HG02973 (cell line): ENCODE measurements at regions not wholly inside any gene's neighbourhood (a gene's known extent, or its start where the extent isn't known, plus 50 kb on each side); places are given as distances from the start of the nearest gene placed in this dataset.
"Not testable (repeated sequence)": the region's sequence is repeated elsewhere in the genome, so short reads cannot be mapped to it uniquely, and the experiment has no call there.

Source experiments
- ATAC-seq: cut with Tn5 transposase; IDR thresholded peaks from one replicate; pipeline ENCODE4 v1.9.1; 2021; ENCODE audit warnings: moderate library complexity; ENCODE audit not compliant: unreplicated experiment

DNA sequence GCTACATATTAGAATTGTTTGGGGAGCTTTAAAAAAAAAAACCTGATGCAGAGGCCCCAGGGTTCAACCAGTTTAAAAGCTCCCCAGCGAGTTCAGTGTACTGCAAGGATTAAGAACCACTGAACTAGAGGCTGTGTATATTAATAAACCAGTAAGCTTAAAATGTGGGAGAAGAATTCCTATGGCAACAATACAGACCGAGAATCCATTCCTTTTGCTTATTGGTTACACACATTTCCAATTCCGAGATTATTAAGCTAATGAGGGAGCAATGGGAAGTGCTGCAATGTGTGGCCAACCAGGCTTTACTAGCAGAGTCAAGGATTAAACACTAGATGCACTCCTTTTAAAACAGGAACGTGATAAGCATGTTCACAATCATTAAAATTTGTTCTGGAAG, 204.4 kb downstream of the TDRD15 start:
- no peak for ATAC-seq

DNA sequence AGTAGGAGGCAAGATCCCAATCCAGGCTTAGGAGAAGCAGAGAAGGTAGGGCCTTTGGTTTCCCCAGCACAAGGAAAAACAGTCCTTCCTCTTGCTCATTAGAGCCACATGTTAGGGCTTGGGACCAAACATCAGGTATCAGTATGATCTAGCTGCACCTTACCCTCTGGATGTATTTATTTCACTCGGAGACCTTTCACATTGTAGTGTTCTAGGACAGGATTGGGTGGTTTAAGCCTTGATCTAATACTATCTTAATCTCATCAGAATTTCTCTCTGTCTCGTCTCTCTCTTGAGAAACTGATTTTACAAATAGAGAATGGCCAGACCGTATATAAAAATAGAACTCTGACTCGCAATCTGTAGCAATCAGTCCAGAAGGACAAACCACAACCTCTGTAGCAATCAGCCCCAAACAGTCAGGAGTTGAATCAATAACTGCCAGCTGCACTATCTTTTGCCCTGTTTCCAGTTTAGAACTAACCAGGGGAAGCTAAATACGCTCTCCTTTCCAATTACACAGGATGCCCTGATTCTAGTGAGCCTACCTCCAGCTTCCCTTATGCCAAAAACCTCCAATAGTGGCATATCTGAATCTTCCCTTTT, 207.1 kb downstream of the TDRD15 start:
- no peak for ATAC-seq

DNA sequence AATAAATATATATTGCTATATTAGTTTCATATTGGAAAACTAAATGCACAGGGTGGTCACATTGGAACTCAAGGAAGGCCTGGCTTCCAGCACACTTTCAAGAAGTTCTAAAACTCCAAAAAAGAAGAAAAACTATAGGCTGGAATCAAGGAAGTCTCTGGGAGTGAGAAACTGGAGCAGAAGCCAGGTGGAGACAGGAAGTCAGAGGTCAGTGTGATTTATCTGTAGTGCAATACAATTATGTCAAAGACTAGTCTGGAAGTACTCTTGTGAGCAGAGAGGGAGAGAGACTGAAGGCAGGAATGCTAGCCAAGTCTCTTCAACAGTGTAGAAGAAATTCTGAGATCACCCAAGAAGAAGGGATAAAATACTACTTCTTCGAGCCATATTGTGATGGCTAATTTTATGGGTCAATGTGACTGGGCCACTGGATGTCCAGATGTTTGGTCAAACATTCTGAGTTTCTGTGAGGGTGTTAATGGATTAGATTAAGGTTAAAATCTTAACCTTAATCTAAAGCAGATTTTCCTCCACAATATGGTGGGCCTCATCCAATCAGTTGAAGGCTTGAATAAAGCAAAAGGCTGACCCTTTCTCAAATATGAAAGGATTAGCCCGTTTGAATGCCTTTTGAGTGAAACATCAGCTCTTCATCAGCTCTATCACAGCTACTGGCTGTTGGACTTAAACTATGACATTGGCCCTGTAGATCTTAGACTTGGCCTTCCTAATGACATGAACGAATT, 208.0 kb downstream of the TDRD15 start:
- no peak for ATAC-seq

DNA sequence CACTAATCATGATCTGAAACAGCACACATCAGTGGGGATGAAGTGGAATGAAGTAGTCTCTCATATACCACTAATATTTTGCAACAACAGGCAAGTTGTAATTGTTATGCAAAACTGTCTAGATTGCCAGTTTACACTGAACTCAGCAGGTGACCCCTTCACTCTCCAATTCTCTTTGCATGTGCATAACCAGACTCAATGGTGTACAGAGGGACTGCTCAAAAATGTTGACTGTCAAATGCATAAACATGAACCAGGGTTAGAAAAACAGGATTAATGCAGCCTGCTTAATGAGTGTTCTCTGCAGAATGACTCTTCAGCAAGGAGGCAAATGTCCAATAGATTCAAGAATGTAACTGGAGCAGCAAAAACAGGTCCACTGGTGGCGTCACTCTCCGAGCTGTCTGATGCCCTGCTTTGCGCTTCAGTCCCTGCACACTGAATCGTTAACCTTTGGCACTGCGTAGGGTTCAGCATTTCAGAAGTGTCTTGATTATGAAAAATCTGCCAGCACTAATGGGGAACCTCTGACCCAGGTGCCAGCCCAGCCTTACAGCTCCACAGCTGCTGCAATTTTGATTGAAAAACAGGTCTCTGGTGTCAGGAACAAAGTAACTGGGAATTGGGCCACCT, 209.3 kb downstream of the TDRD15 start:
- no peak for ATAC-seq

DNA sequence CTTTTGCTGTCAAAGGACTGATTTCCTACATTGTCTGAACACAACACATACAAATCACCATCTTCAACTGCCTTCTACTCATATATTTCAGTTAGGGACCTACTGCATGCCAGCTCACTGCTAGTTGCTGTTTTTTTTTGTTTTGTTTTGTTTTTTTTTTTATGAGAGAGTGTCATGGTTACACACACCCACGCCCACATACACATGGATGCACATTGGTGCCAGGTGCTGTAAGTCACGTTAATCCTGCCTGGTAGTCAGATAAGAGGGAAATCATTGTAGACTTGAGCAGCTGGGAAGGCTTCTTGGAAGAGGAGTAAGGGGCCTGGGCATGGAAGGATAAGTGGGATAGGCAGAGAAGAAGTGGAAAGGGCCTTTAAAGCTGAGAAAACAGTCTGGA, 209.9 kb downstream of the TDRD15 start:
- no peak for ATAC-seq

DNA sequence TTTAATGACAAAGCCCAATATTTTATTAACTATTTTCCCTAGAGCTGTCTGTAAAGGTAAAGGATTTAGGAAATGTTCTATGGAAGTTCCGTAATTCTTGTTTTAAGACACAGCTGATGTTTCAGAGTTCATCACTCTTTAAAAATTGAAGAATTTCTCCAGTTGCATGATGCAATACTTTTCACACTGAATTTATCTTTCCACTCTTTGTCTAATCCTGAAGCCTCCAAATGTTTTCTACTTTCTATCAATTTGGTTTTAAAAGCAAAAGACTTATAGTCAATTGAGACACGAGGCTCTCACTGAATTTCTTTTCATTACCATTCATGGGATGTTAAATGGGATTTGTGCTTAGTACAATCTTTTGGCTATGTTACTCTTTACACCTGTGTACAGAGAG, 223.2 kb downstream of the TDRD15 start:
- no peak for ATAC-seq

DNA sequence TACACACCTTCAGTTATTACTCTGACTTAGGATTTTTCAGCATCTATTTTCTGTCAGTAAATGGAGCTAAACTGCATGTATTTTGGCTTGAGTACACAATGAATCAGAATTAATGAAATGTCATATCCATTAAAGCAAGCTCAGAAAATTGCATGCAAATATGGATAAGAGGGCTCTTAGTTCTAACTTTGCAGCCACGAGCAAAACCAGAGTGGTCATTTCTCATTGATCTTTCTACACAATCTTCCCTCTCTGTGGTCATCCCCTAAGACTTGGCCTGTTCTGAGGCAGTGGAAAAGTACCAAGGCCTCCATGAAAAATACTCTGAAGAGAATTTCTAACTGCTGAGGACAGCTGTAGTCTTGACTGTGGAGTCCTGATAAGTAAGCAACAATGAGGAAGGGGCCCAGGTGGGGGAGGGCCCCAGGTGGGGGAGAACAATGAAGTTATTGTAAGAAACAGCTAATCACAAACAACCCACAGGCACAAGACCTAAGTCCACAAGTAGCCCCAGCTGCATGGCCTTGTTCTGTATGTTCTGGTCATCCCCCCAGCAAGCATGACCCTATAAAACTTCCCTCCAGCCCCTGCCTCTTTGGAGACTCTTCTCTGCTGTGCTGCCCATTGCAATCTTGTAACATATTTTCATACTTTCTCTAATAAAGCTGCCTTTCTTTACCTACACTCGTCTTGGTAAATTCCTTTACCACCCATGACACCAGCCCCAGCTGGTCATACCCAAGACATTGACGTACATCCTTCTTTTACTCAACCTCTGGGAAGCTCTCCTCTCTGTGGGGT, 230.3 kb downstream of the TDRD15 start:
- no peak for ATAC-seq

DNA sequence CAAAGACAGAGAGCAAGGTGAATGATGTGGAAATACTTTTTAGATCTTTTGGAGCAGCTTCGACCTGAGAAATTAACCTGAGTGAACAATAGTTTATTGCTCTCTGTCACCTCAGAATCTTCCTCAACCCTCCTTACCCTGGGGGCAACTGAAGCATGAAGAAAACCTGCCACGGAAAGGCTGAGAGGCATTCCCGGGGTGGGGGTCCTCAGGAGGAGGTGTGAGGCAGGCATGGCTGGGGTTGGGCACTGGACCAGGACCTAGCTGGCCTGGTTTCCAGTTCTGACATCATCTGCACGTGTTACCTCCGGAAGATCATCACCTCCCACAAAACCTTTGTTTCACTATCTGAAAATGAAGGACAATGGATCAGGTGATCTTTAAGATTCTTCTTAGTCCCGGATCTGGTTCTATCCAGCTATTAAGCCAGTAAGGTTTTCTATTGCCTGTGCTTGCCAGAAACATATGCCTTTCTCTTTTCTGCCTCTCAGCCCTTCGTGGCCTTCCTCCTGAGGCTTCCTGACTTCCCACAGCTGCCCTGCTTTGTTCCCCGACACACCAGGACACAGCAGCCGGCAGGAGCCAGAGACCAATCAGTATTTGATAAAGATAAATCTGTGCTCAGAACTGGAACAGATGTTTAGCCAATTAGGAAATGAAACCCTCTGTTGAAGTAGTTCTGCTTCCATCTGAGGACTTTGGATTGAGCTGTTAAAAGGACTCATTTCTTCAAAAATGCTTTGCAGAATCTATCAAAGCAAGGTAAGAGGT, 232.5 kb downstream of the TDRD15 start:
- no peak for ATAC-seq

DNA sequence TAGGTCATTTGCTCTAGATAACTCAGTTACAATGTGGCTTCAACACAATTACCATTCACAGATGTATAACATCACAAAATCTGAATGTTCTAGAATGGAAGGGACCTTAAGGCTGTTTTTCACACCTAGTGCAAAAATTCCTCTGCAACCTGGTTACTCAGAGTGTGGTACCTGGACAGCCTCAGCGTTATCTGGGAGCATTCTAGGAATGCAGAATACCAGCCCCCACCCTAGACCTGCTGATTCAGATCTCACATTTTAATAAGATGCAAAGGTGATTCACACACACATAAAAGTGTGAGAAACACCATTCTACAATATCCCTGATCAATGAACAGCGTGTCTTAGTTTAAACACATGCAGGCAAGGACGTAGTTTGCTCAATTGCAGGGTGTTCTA, 233.1 kb downstream of the TDRD15 start:
- no peak for ATAC-seq

DNA sequence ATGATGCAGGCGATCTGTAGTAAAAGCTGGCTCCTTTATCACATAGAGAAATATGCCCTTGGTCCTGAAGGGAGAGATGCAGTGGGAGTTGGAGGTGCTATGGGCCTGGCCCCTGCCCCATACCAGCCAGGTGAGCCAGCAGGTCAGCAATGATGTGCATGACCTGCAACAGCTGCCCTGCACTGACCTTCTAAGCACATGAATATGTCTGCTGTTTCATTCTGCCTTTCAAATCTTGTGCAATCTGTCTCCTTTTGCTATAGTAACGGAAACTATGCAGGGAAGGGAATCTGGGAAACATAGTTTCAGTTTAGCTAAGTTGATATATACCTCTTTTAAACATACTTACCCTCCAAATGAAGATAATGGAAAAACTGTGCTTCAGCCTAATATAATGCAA, 235.2 kb downstream of the TDRD15 start:
- no peak for ATAC-seq

DNA sequence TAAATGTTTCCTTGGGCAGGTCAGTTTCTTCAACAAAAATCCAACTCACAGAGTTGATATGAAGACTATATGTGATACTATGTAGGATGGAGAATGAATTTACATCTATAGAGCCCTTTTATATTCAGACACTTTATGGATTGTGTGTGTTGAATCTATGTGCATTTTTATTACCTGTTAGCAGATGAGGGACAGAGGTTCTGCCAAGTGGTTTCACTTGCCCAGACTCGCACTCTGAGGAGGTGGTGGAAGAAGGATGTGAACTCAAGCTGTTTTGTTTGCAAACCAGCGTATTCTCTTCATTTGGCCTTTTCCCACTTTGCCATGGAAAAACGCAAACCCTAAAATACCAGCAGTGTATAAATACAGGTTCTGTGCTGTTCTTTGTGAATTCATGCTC, 237.6 kb downstream of the TDRD15 start:
- no peak for ATAC-seq

DNA sequence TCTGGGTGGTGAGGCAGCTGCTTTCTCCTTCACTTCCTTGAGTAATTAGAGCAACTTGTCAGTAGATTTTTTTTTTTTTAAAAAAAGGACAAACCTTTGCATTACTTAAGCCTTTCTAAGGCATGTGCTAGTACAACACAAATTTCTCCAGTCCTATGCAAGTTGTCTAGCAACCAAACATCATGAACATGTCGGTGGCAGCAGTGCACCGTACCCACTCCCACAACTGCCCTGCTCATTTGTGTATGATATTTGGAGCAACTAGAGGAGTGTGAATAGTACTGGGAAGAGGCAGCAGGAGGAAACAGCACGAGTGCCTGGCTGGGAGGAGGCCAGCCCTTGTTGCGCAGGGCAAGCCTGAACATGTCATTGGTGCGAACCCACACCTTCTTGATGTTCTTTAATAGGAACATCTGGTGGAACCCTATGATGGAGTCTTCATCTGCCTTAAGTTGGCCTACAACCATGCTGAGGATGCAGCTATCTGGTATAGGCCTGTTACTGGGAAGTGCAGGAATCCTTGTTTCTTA, 238.3 kb downstream of the TDRD15 start:
- ATAC-seq, result no peak

DNA sequence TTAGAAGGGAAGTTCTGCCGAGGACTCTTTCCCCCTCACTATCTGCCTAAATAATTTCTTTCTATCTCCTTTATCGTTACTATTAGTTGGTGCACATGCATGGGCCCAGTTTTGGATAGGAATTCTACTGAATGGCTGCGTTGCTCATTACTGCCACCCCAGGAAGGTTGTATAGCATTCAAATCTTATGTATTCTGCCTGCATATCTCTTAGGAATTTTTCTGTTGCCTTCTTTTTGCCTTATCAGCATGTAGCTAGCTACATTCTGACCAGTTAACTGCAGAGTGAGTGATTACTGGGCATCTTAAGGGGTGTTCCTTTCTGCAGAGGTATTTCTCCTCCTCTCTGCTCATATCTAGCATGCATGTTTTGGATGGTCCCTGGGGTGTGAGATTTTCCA, 239.6 kb downstream of the TDRD15 start:
- ATAC-seq, result no peak

DNA sequence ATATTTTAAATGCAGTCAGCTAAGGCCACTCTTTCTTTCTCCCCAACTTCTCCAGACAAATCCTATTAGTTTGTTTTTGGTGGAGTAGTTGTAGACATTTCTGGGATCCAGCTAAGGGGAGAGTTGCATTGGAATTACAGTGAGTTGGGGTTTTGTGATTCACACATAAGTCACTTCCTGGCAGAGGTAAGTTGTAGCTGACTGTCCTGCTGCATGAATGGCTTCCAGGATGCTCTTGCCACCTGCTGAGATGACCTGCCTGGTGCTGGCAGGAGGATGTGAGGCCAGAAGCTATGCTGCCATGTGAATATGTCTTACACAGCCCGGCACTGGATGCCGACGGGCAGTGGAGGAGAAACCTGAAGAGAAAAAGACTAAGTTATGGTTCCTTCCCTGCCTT, 243.7 kb downstream of the TDRD15 start:
- no peak for ATAC-seq

DNA sequence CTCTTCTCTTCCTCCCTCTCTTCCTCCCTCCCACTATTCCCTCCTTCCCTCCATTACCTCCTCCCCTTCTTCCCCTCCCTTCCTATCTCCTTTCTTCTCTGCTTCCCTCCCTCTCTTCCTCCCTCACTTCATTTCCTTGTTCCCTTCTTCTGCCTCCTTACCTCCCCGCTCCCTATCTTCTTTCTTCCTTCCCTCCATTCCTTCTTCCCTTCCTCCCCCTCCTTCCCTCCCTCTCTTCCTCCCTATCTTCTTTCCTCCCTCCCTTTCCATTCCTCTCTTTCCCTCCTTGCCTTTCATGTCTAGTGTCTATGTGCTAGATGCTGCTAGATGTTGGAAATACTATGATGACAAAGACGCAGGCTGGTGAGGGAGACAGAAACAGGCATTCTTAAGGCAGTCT, 246.0 kb downstream of the TDRD15 start:
- ATAC-seq, result no peak

DNA sequence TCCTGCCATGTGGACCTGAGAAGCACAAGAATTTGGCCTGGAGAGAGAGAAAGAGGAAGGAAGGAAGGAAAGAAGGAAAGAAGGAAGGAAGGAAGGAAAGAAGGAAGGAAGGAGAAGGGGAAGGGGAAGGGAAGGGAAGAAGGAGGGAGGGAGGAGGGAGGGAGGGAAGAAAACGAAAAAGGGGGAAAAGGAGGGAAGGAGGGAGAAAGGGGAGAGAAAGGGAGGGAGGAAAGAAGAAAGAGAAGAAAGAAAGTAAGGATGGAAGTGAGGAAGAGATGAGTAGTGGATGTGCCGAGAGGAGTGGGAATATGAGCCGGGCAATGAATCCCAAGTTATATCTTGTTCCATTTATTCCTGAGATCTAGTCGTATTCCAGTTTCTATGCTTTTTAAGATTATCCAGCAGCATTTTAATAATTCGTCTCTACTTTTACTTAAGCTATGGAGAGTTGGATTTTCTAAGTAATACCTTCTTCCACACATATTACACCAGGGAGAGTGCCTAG, 247.8 kb downstream of the TDRD15 start:
- no peak for ATAC-seq

DNA sequence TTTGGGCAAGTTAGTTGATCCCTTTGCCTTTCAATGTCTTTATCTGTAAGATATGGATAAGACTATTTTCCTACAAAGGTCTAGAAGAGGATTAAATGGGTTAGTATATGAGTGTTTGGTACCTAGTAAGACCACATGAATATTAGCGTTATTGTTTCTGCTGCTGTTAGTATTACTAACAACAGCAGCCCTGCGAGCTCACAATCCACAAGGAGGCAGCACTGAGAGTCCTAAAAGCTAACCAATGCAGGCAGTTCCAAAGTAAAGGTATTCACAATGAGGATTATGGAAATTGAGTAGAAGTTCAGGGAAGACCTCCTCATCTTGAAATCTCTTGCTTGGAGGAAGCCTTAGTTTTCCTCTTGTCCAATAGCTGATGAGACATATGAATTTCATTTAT, 248.9 kb downstream of the TDRD15 start:
- no peak for ATAC-seq

DNA sequence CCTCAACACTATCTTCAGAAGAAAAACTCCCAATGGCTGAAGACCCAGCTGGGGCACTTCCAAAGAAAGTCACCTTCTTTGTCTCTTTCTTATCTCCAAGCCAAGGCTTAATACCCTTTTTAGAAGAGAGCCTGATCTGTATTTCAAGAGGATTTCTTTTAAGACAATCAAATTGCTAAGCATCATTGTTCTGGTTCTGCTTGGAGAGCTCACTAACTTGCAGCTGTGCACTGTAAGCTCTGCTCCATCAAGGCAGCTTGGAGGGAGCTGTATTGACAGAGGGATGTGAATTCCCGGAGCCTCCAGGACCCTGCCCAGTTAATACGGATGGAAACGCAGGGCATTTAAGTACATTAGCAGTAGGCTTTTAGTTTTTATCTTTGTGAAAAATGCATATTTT, 253.1 kb downstream of the TDRD15 start:
- ATAC-seq, result no peak

DNA sequence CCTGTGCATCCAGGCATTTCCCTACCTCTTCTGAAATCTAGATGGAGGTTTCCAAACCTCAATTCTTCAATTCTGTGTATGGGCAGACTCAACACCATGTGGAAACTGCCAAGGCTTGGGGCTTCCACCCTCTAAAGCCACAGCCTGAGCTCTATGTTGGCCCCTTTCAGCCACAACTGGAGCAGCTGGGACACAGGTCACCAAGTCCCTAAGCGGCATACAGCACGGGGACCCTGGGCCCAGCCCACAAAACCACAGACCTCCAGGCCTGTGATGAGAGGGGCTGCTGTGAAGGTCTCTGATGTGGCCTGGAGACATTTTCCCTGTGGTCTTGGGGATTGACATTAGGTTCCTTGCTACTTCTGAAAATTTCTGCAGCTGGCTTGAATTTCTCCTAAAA, 255.4 kb downstream of the TDRD15 start:
- no peak for ATAC-seq

DNA sequence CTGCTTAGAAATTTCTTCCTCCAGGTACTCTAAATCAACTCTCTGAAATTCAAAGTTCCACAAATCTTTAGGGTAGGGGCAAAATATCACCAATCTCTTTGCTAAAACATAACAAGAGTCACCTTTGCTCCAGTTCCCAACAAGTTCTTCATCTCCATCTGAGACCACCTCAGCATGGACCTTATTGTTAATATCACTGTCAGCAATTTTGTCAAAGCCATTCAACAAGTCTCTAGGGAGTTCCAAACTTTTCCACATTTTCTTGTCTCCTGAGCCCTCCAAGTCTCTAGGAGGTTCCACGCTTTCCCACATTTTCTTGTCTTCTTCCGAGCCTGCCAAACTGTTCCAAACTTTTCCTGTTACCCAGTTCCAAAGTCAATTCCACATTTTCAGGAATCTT, 255.9 kb downstream of the TDRD15 start:
- ATAC-seq, result not testable (repeated sequence)
